GM12878 (cell line): ENCODE measurements at regions not wholly inside any gene's neighbourhood (a gene's known extent, or its start where the extent isn't known, plus 50 kb on each side); places are given as distances from the start of the nearest gene placed in this dataset.

Experiments
- ATAC-seq: fragments of 200-7000 bp; cut with Tn5 transposase; 3 replicates; pipeline ENCODE4 v1.9.1; 2020; ENCODE audit warnings: mild to moderate bottlenecking, moderate library complexity
- BruUV-seq: library from RNA; stranded (reverse); fragments of 400-500 nt; replicated peaks from 2 replicates; lab custom pipeline; 2021; lab: Mats Ljungman, UMichigan
- CTCF ChIA-PET: fragments of 300-600 bp; sonication (Branson Sonifier 250); formaldehyde crosslinking; extraction: SDS; loops from one replicate; lab custom pipeline; 2021; ENCODE audit warnings: inconsistent platforms; lab: Yijun Ruan, JAX
- POLR2A ChIA-PET: fragments of 350-600 bp; formaldehyde crosslinking; extraction: SDS; loops from one replicate; lab custom pipeline; 2021; ENCODE audit warnings: inconsistent platforms; lab: Charles Lee
- RAD21 ChIA-PET: fragments of 300-600 bp; sonication (Branson Sonifier 250); formaldehyde crosslinking; loops from one replicate; lab custom pipeline; 2023; ENCODE audit warnings: antibody characterized with exemption; ENCODE audit not compliant: unreplicated experiment; lab: Charles Lee
- SMC1A ChIA-PET: fragments of 300-600 bp; sonication (Branson Sonifier 250); formaldehyde crosslinking; loops from one replicate; lab custom pipeline; 2023; ENCODE audit not compliant: unreplicated experiment, uncharacterized antibody; lab: Charles Lee
- DNase-seq: peaks from one replicate; pipeline ENCODE4 v3.0.0-alpha.2; 2011; ENCODE audit warnings: low read depth, low spot score
- FAIRE-seq: peaks from 3 replicates; lab custom pipeline; 2011; peaks lifted over from hg19 to GRCh38; lab: Jason Lieb, UNC
- H2AFZ ChIP-seq: 2 replicates; pipeline ENCODE4 v1.6.0; 2011; ENCODE audit warnings: low read depth, low read length, control low read depth; ENCODE audit not compliant: control insufficient read depth
- H3K27ac ChIP-seq: 2 replicates; pipeline ENCODE4 v1.5.1; 2011; ENCODE audit warnings: control low read depth; ENCODE audit not compliant: control insufficient read depth, insufficient read depth
- H3K27me3 ChIP-seq, 2 experiments: replicated peaks in 1 of 2; 2 replicates each; pipeline versions ENCODE4 v1.6.0 to v1.6.1; 2011; ENCODE audit warnings: low read length in 1 of 2; ENCODE audit not compliant: control insufficient read depth in 2 of 2, insufficient read depth in 2 of 2
- H3K36me3 ChIP-seq, 2 experiments: 2 replicates each; pipeline ENCODE4 v1.5.1; 2011; ENCODE audit warnings: low read length in 1 of 2; ENCODE audit not compliant: control insufficient read depth in 2 of 2, insufficient read depth in 2 of 2
- H3K4me1 ChIP-seq: 2 replicates; pipeline ENCODE4 v1.6.1; 2011; ENCODE audit warnings: mild to moderate bottlenecking, low read length, moderate library complexity, mixed read lengths; ENCODE audit not compliant: control insufficient read depth, insufficient read depth
- H3K4me2 ChIP-seq: 2 replicates; pipeline ENCODE4 v1.6.0; 2011; ENCODE audit warnings: control low read depth; ENCODE audit not compliant: control insufficient read depth, insufficient read depth
- H3K4me3 ChIP-seq: fragments of 200-600 bp; sonication (generic); 2 replicates; pipeline ENCODE4 v1.5.1; 2016
- H3K79me2 ChIP-seq: 2 replicates; pipeline ENCODE4 v1.6.0; 2011; ENCODE audit warnings: low read length; ENCODE audit not compliant: control insufficient read depth, insufficient read depth
- H3K9ac ChIP-seq: 2 replicates; pipeline ENCODE4 v1.8.0; 2011; ENCODE audit warnings: low read length, control low read depth, mixed read lengths; ENCODE audit not compliant: control insufficient read depth, insufficient read depth
- H3K9me3 ChIP-seq: replicated peaks from 3 replicates; pipeline ENCODE4 v1.5.1; 2011; ENCODE audit warnings: mild to moderate bottlenecking, low read length; ENCODE audit not compliant: control insufficient read depth, insufficient read depth
- H4K20me1 ChIP-seq: 2 replicates; pipeline ENCODE4 v1.6.0; 2011; ENCODE audit not compliant: control insufficient read depth, insufficient read depth
- CHD2 ChIP-seq: IDR thresholded peaks from 2 replicates; pipeline ENCODE4 v1.6.1; 2011; ENCODE audit warnings: low read depth, low read length, improper control_type of control experiment, borderline replicate concordance
- EP300 ChIP-seq, 2 experiments: fragments of 150-350 bp in 1 of 2; IDR thresholded peaks; 2 replicates each; pipeline ENCODE4 v1.6.1; 2011 to 2012; ENCODE audit warnings: low read depth in 2 of 2, low read length in 2 of 2, borderline replicate concordance in 1 of 2, improper control_type of control experiment in 1 of 2, inconsistent platforms in 1 of 2; ENCODE audit not compliant: control insufficient read depth in 1 of 2
- MYB ChIP-seq: fragments of 150-350 bp; IDR thresholded peaks from 2 replicates; pipeline ENCODE4 v1.6.1; 2014; ENCODE audit warnings: mild to moderate bottlenecking, low read depth, low read length, borderline replicate concordance
- NFYA ChIP-seq: IDR thresholded peaks from 2 replicates; pipeline ENCODE4 v1.6.1; 2011; ENCODE audit warnings: low read depth, mild to moderate bottlenecking, low read length, improper control_type of control experiment, borderline replicate concordance
- ZNF207 ChIP-seq: fragments of 450-650 bp; IDR thresholded peaks from 2 replicates; pipeline ENCODE4 v1.6.1; 2014; ENCODE audit warnings: antibody characterized with exemption, mild to moderate bottlenecking, borderline replicate concordance
- ZSCAN29 ChIP-seq: fragments of 450-650 bp; IDR thresholded peaks from 2 replicates; pipeline ENCODE4 v1.6.1; 2017; ENCODE audit warnings: mild to moderate bottlenecking, moderate library complexity
- WGBS: methylation state at CpG from one replicate; pipeline ENCODE4 v1.1.6; 2016; ENCODE audit warnings: low lambda C conversion rate; ENCODE audit not compliant: insufficient replicate concordance, insufficient coverage; ENCODE audit errors: missing lambda C conversion rate; 5-methylcytosine and 5-hydroxymethylcytosine counted together
- in situ Hi-C: fragments of 300-500 bp; cut with MboI; formaldehyde crosslinking; loops from 9 replicates; pipeline ENCODE4 v1.14.3; 2018; ENCODE audit warnings: mixed read lengths
- intact Hi-C: fragments of 100-400 bp; cut with micrococcal nuclease; formaldehyde crosslinking; loops from one replicate; pipeline ENCODE4 v1.14.2; 2022; ENCODE audit not compliant: unreplicated experiment
- TF ChIP-seq, protein P1 (sequence below): fragments of 450-650 bp; conservative IDR thresholded peaks from 2 replicates; pipeline ENCODE4 v1.6.1; 2017; ENCODE audit warnings: mild to moderate bottlenecking, moderate library complexity

DNA sequence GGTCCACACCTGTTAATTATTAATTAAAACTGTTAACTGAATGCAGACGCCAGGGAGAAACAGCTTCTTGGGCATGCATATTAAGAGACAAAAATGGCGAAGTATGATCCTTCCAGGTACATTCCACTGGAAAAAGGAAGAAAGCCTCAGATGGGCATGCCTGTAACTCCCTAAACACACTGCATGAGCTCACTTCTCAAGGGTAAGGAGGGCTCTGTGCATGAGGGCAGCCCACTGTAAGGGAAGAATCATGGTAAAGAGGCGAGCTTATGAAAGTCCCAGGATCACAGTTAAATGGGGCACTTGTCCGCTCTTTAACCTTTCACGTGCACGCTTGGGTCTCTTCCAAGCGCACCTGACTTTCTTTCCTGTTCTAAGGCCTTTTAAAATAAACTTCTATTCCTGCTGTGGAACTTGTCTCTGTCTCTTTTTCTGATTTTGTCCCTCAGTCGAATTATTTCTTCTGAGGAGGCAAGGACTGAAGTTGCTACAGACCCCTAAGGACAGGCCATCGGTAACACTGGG is 321.7 kb downstream of the PPP1R2C start:
- CTCF ChIA-PET: no interaction called here
- RAD21 ChIA-PET: no interaction called here
- TF ChIP-seq, protein P1, sequence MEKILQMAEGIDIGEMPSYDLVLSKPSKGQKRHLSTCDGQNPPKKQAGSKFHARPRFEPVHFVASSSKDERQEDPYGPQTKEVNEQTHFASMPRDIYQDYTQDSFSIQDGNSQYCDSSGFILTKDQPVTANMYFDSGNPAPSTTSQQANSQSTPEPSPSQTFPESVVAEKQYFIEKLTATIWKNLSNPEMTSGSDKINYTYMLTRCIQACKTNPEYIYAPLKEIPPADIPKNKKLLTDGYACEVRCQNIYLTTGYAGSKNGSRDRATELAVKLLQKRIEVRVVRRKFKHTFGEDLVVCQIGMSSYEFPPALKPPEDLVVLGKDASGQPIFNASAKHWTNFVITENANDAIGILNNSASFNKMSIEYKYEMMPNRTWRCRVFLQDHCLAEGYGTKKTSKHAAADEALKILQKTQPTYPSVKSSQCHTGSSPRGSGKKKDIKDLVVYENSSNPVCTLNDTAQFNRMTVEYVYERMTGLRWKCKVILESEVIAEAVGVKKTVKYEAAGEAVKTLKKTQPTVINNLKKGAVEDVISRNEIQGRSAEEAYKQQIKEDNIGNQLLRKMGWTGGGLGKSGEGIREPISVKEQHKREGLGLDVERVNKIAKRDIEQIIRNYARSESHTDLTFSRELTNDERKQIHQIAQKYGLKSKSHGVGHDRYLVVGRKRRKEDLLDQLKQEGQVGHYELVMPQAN: no peak
- TF ChIP-seq ZSCAN29 (no peak), ZNF207 (no peak), EP300 (IDR thresholded peaks at IDR 0.05; ENCODE audit: borderline replicate concordance in 1 of 2, control insufficient read depth in 1 of 2, low read depth in 2 of 2, low read length in 2 of 2) (no peak), MYB (no peak), NFYA (no peak), CHD2 (no peak)
- TF ChIP-seq, all 136 proteins: peak for 0

More for the DNA sequence above, 321.7 kb downstream of the PPP1R2C start:
- Histone ChIP-seq H3K27me3 (no peaks in the 10 kb centered on the region), H3K9ac (no peak overlapping the region), H3K9me3 (no peaks in the 10 kb centered on the region), H2AFZ (no peak overlapping the region), H3K4me2 (no peak overlapping the region), H3K36me3 (no peaks in the 10 kb centered on the region), H3K4me3 (no peak overlapping the region), H4K20me1 (no peaks in the 10 kb centered on the region), H3K27ac (no peak overlapping the region), H3K79me2 (no peaks in the 10 kb centered on the region), H3K4me1 (no peaks in the 10 kb centered on the region)
- ChIA-PET POLR2A (no interaction called here), SMC1A (no interaction called here)
- BruUV-seq: no TSS peak
- 47% methylated on average over 9 of the region's 9 CpGs for WGBS
- in situ Hi-C loops: no loop called here
- DNase-seq (no peak), FAIRE-seq (no peak), ATAC-seq (no peak)
- intact Hi-C loops: loop anchor here (10.0 kb wide), 1 partner anchor 171 kb away; no protein-coding TSS in a partner anchor
